Stimulated activated CD8-positive, alpha-beta memory T cell treated with anti-CD3 and anti-CD28 coated beads, Interleukin-7, amount 100 ng/mL, for 1 hour (primary cell): ENCODE measurements at regions not wholly inside any gene's neighbourhood (a gene's known extent, or its start where the extent isn't known, plus 50 kb on each side); places are given as distances from the start of the nearest gene placed in this dataset.
"Not testable (repeated sequence)": the region's sequence is repeated elsewhere in the genome, so short reads cannot be mapped to it uniquely, and the experiment has no call there.

Source experiments
- DNase-seq, 2 donors: peaks; one replicate each; pipeline ENCODE4 v3.0.0-alpha.2; 2020; ENCODE audit warnings: low read depth in 2 of 2

GRCh38 chr18:60319129-60319528 is 53.4 kb downstream of the MC4R start:
- no peak for DNase-seq

GRCh38 chr18:60311676-60312360 is 60.8 kb downstream of the MC4R start:
- DNase-seq, result no peak

DNA sequence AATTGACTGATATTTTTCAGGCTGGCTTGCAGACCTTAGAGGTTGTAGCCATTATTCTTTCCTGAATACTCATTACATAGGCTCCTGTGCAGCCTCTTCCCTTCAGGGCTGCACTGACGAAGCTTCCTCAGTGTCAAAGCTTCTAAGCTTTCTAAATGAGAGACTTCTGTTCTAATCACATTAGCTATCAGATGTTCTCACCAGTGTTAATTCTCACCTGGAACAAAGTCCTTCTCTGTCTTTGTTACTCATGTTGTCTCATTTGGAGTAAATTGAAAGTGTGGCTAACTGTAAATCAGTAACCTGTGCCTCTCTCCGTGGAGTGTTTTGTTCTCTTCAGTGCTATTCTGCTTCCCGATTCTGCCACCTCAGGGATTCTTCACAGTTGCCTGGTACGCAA is 76.9 kb downstream of the MC4R start:
- DNase-seq, result no peak

DNA sequence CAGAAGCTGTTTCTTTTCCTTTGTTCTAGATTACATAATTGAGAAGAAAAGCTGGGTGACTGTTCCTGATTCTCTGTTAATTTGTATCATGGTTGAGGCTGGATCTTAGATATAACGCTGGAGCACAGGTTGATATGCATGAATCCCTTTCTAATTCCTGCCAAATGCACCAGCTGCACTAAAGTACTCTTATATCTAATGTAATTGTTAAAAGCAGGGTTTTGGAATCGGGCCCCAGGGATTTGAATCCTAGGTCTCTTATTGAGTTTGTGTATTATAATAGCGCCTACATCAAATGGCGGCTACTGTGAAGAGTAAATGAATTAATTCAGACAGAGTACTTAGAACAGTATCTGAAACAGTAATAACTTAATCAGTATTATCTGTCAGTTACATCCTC is 80.4 kb downstream of the MC4R start:
- DNase-seq, result no peak

GRCh38 chr18:60279391-60279790 is 93.2 kb downstream of the MC4R start:
- DNase-seq, result no peak

GRCh38 chr18:60277855-60278480 is 94.6 kb downstream of the MC4R start:
- no peak for DNase-seq

DNA sequence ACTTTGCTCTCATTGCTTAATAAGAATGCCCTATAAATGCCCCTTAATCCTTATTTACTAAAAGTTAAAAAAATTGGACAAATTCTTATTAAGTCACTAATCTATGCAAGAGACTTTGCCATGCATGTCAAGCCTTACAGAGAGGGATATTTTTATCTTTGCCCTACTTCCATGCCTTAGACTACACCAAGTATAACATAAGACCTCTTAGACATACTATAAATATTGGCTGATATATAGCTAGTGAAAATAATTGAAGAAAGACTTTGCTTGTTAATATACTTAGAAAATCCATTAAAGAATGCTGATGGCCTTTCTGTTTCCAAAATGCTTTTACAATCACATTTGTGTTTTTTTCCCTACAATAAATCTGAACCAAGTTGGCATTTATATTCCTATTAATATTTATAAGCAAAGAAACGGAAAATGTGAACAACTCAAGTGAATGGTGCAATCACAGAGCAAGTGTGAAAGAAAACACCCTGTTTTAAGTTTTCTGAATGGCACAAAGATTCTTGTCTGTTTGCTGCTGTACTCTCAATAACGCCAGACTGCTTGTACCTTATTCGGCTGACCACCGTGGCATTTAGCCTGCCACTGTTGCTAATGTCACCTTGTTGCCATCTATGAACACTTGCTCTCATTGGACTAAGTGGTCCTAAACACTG is 105.0 kb downstream of the MC4R start:
- no peak for DNase-seq

DNA sequence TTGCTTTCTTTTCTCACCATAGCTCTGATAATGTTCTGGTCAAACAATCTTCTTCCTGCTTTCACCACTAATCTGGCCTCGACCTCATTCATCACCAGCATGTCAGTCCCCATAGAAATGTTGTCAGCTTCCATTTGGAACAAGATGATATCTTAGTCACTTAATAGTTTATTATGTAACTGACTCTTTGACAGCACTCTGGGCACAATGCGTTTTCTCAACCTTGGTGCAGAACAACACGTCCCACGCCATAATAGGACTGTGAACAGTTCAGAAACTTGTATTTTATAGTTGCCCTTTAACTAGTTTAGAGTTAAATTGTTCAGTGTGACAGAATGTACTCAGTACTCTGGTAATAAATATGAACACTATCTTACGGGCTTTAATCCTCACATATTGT is 106.0 kb downstream of the MC4R start:
- no peak for DNase-seq

GRCh38 chr18:60259052-60259681 is 113.4 kb downstream of the MC4R start:
- no peak for DNase-seq

DNA sequence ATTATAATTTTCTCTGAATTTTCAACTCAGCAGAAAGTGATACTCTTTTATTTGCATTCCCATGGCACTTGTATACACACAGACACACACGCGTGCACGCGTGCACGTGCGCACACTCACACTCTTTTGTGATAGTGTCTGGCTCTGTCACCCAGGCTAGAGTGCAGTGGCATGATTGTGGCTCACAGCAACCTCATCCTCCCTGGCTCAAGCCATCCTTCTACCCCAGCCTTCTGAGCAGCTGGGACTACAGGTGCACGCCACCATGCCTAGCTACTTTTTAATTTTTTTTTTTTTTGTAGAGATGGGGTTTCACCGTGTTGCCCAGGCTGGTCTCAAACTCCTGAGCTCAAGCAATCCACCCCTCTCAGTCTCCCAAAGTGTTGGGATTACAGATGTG is 123.2 kb downstream of the MC4R start:
- no peak for DNase-seq

- no peak for DNase-seq
These were observed 123.9 kb downstream of the MC4R start for GRCh38 chr18:60248336-60249330.

- DNase-seq, result no peak
These were observed 125.5 kb downstream of the MC4R start for GRCh38 chr18:60247103-60247502.

GRCh38 chr18:60246606-60247005 is 126.0 kb downstream of the MC4R start:
- DNase-seq, result no peak

GRCh38 chr18:60245096-60245495 is 127.5 kb downstream of the MC4R start:
- no peak for DNase-seq

DNA sequence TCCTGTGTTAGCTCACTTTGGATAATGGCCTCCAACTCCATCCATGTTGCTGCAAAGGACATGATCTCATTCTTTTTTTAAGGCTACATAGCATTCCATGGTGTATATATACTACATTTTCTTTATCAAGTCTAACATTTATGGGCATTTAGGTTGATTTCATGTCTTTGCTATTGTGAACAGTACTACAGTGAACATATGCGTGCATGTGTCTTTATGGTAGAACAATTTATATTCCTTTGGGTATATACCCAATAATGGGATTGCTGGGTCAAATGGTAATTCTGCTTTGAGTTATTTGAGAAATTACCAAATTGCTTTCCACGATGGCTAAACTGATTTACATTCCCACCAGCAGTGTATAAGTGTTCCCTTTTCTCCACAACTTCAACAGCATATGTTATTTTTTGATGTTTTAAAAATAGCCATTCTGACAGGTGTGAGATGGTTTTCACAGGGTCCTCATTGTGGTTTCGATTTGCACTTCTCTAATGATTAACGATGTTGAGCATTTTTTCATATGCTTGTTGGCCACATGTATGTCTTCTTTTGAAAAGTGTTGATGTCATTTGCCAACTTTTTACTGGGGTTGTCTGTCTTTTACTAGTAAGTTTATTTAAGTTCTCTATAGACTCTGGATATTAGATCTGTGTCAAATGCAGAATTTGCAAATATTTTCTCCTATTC is 133.4 kb downstream of the MC4R start:
- not testable (repeated sequence) for DNase-seq

DNA sequence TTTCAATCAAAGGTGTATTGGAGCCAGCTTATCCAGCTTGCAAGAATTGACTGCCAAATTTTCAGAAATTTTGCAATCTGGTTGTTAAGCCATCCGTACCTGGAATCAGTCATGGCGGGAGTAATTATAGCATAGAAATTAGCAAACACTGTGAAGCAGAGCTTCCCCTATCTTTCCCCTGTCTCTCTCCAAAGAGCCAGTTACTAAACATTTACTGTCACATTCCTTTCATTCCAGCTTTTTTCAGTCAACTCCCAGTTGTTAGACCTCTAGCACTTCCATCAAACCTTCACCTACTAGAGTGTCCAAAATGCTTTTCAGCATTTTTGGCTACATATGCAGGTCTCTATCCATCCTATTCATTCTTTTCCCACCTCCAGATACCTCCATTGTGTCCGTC is 137.4 kb downstream of the MC4R start:
- no peak for DNase-seq

DNA sequence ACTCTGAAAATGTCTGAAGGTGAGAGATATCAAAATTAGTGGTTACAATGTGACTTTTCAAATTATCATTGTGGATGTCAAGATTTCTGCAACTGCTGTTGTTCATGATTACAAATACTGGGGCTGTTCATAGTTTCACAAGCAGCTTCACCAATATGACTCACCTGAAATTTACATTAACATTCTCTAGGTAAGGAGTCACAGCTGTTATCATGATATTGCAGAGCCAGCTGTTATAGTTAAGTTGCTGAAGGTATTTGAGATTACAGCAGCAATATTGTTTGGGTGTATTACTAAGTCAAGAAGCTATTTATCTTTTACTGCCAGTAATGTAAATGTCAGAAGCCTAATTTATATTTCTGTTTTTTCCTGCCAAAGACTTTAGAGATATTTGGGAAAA is 140.0 kb downstream of the MC4R start:
- DNase-seq, result no peak

DNA sequence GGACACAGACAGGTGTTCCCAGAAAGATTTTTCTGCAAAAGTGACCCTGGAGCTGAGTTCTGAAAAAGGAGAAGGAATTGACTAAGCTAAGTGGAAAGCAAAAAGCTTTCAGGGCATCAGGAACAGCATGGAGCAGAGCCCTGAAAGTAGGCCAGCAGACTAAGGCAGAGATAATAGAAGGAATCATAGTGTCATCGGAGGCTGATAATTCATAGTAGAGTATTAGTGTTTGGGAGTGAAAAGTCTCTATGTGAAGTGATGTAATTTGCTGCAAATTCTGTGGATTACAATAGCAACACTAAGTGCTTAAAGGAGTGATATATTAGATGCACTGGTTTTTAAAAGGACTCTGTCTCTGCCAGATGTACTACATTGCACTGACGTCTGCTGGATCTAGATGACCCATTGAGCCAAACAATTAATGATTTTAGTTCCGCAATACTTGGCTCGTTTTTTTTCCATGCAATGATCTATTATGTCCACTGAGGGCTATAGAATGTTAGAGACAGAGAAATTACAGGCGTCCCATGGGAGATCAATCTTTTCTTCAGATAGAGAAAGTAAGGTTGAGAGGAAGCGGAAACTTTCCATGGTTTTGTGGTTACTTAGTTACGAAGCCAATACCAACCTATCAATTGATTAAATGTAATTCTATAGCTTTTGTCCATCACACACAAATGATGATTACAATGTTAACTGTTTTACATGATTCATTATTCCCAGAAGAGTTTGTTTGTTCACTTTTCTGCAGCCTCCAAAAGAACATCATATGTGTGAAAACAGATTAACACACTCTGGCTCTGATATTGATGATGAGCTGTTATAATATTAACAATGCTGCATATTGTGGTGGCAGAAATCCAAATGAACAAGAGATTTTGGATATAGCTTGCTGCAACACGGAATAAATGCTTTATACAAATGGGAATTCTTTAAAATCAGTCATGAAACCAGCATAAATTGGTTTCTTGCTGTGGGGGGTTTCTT is 143.7 kb downstream of the MC4R start:
- DNase-seq, result no peak

GRCh38 chr18:60215432-60215831 is 157.1 kb downstream of the MC4R start:
- DNase-seq, result no peak

DNA sequence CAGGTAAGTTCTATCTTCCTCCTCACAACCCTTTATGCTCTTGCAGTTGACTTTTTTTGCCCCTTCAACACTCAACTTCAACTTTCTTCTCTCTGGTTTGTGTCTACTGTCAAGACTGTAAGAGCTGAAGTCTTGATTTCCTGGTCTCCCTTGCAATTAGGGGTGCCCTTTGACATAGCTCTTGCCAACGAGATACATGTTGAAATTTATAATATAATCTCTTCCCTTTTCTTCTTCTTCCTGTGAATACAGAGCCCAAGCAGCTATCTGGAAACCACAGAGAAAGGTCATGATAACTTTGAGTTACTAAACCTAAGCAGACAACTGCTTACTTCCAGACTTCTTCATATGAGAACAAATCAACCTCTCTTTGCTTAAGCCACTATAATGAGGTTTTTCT is 163.5 kb downstream of the MC4R start:
- DNase-seq, result no peak
